ENCODE measurements at regions not wholly inside any gene's neighbourhood (a gene's known extent, or its start where the extent isn't known, plus 50 kb on each side); places are given as distances from the start of the nearest gene placed in this dataset.

DNA sequence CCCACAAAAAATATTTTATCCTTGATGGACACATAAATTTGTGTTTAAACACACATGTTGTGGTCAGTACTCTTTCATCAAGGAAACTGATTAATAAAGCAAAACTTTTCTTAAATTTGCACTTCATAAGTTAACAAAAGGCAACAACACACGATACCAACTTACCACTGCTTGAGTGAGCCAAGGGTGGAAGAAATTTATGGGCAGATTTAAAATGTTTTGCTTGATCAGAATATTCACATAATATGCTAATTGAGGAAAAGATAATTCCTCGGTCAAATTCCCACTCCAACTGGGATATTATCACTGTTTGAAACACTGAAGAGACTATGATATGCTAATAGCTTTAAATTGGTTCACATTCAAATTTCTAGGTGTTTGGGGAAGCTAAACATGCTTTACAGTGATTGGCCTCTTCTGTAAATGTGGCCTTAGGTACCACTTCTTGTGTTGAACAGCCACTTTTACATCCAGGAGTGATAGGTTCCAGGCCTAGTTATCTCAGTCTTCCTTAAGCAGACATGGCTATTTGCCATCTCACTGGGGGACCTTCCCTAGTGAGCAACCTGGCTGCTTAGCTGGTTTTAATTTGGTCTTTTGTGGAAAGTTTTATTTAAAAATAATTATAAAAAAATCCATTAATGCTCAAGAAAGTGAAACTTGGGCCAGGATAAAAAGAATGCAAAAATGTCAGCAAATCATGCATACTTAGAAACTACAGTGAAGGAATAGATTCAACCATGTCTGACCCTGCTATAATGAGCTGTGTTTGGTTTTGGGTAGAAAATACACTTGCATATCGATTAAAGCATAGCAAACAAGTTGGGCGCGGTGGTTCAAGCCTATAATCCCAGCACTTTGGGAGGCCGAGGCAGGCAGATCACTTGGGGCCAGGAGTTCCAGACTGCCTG lies 221.2 kb upstream of the MAP3K7 start:
- no peak overlapping the region for H3K27ac ChIP-seq (ENCODE audit: low read depth, low read length)
- H3K27me3 ChIP-seq (ENCODE audit: control insufficient read depth in 1 of 2, insufficient read depth in 2 of 2, low read length in 2 of 2), result no peaks in the 10 kb centered on the region
- H3K4me3 ChIP-seq (ENCODE audit: low read depth in 1 of 2, low read length in 2 of 2), result no peak overlapping the region
- no peaks in the 10 kb centered on the region for H3K36me3 ChIP-seq (ENCODE audit: control insufficient read depth in 1 of 2, insufficient read depth in 2 of 2, low read length in 2 of 2)
- no peaks in the 10 kb centered on the region for H3K4me1 ChIP-seq (ENCODE audit: control insufficient read depth in 1 of 2, insufficient read depth in 2 of 2, low read length in 2 of 2)
- no peaks in the 10 kb centered on the region for H3K9me3 ChIP-seq (ENCODE audit: control insufficient read depth in 1 of 2, low read length in 2 of 2)
- H3K9ac ChIP-seq (ENCODE audit: low read depth in 1 of 2, low read length in 2 of 2), result no peak overlapping the region

- no peak overlapping the region for H3K9ac ChIP-seq (ENCODE audit: low read depth in 1 of 2, low read length in 2 of 2)
- no peaks in the 10 kb centered on the region for H3K4me1 ChIP-seq (ENCODE audit: control insufficient read depth in 1 of 2, insufficient read depth in 2 of 2, low read length in 2 of 2)
- no peak overlapping the region for H3K4me3 ChIP-seq (ENCODE audit: low read depth in 1 of 2, low read length in 2 of 2)
- H3K36me3 ChIP-seq (ENCODE audit: control insufficient read depth in 1 of 2, insufficient read depth in 2 of 2, low read length in 2 of 2), result no peaks in the 10 kb centered on the region
- H3K27ac ChIP-seq (ENCODE audit: low read depth, low read length), result no peak overlapping the region
- no peaks in the 10 kb centered on the region for H3K9me3 ChIP-seq (ENCODE audit: control insufficient read depth in 1 of 2, low read length in 2 of 2)
- H3K27me3 ChIP-seq (ENCODE audit: control insufficient read depth in 1 of 2, insufficient read depth in 2 of 2, low read length in 2 of 2), result no peaks in the 10 kb centered on the region
Observed at GRCh38 chr6:90805619-90806155, 218.8 kb upstream of the MAP3K7 start.

DNA sequence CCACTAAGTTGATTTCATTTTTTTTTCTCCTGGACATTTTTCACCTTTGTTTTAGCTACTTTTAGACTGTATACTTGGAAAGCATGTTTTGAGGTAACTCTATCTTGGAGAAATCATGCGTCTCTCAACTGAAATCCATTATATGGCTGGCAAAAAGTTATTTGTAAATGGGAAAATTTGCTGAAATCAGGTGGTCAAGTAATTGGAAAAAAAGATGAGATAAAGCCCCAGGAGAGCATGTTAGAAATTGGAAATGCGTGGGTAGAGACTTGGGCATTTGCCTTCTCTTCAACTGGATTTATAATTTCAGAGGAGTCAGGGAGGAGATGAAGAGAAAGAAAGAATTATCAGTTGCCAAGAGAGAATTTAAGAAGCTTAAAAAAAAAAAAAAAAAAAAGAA lies 217.1 kb upstream of the MAP3K7 start:
- Histone ChIP-seq H3K4me3 (ENCODE audit: low read depth in 1 of 2, low read length in 2 of 2) (no peak overlapping the region), H3K9ac (ENCODE audit: low read depth in 1 of 2, low read length in 2 of 2) (no peak overlapping the region), H3K4me1 (ENCODE audit: control insufficient read depth in 1 of 2, insufficient read depth in 2 of 2, low read length in 2 of 2) (no peaks in the 10 kb centered on the region)

DNA sequence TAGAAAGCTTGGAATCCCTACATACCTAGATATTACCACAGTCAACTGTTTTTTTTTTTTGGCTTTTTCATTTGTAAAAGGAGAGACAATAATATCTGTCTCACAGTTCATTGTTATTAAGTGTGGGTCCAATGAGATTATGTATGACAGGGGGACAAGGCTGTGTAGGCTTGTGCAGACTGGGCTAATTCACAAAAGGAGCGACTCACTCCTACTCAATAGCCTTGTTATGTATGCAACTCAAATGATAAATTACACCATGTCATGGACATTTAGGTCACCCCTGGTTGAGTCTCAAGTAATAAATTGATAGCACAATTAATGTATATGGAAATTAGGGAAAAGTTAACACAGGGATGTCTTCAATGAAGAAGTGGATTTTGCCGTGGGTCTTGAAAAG lies 208.2 kb upstream of the MAP3K7 start:
- Histone ChIP-seq H3K9ac (ENCODE audit: low read depth in 1 of 2, low read length in 2 of 2) (no peak overlapping the region), H3K27me3 (ENCODE audit: control insufficient read depth in 1 of 2, insufficient read depth in 2 of 2, low read length in 2 of 2) (no peaks in the 10 kb centered on the region), H3K9me3 (ENCODE audit: control insufficient read depth in 1 of 2, low read length in 2 of 2) (no peaks in the 10 kb centered on the region), H3K27ac (ENCODE audit: low read depth, low read length) (no peak overlapping the region), H3K36me3 (ENCODE audit: control insufficient read depth in 1 of 2, insufficient read depth in 2 of 2, low read length in 2 of 2) (no peaks in the 10 kb centered on the region), H3K4me1 (ENCODE audit: control insufficient read depth in 1 of 2, insufficient read depth in 2 of 2, low read length in 2 of 2) (no peaks in the 10 kb centered on the region), H3K4me3 (ENCODE audit: low read depth in 1 of 2, low read length in 2 of 2) (no peak overlapping the region)

More for the DNA sequence above, 217.1 kb upstream of the MAP3K7 start:
- Histone ChIP-seq H3K27me3 (ENCODE audit: control insufficient read depth in 1 of 2, insufficient read depth in 2 of 2, low read length in 2 of 2) (no peaks in the 10 kb centered on the region), H3K27ac (ENCODE audit: low read depth, low read length) (no peak overlapping the region), H3K9me3 (ENCODE audit: control insufficient read depth in 1 of 2, low read length in 2 of 2) (no peaks in the 10 kb centered on the region), H3K36me3 (ENCODE audit: control insufficient read depth in 1 of 2, insufficient read depth in 2 of 2, low read length in 2 of 2) (no peaks in the 10 kb centered on the region)

- Histone ChIP-seq H3K9me3 (ENCODE audit: control insufficient read depth in 1 of 2, low read length in 2 of 2) (no peaks in the 10 kb centered on the region), H3K27me3 (ENCODE audit: control insufficient read depth in 1 of 2, insufficient read depth in 2 of 2, low read length in 2 of 2) (no peaks in the 10 kb centered on the region), H3K27ac (ENCODE audit: low read depth, low read length) (no peak overlapping the region), H3K36me3 (ENCODE audit: control insufficient read depth in 1 of 2, insufficient read depth in 2 of 2, low read length in 2 of 2) (no peaks in the 10 kb centered on the region), H3K9ac (ENCODE audit: low read depth in 1 of 2, low read length in 2 of 2) (no peak overlapping the region), H3K4me3 (ENCODE audit: low read depth in 1 of 2, low read length in 2 of 2) (no peak overlapping the region), H3K4me1 (ENCODE audit: control insufficient read depth in 1 of 2, insufficient read depth in 2 of 2, low read length in 2 of 2) (no peaks in the 10 kb centered on the region)
Observed at GRCh38 chr6:90793771-90794170, 206.9 kb upstream of the MAP3K7 start.

GRCh38 chr6:90790696-90791095 lies 203.8 kb upstream of the MAP3K7 start:
- H3K4me1 ChIP-seq (ENCODE audit: control insufficient read depth in 1 of 2, insufficient read depth in 2 of 2, low read length in 2 of 2), result no peaks in the 10 kb centered on the region
- no peaks in the 10 kb centered on the region for H3K27me3 ChIP-seq (ENCODE audit: control insufficient read depth in 1 of 2, insufficient read depth in 2 of 2, low read length in 2 of 2)
- no peak overlapping the region for H3K27ac ChIP-seq (ENCODE audit: low read depth, low read length)
- H3K4me3 ChIP-seq (ENCODE audit: low read depth in 1 of 2, low read length in 2 of 2), result no peak overlapping the region
- no peak overlapping the region for H3K9ac ChIP-seq (ENCODE audit: low read depth in 1 of 2, low read length in 2 of 2)
- no peaks in the 10 kb centered on the region for H3K36me3 ChIP-seq (ENCODE audit: control insufficient read depth in 1 of 2, insufficient read depth in 2 of 2, low read length in 2 of 2)
- H3K9me3 ChIP-seq (ENCODE audit: control insufficient read depth in 1 of 2, low read length in 2 of 2), result no peaks in the 10 kb centered on the region

- Histone ChIP-seq H3K27me3 (ENCODE audit: control insufficient read depth in 1 of 2, insufficient read depth in 2 of 2, low read length in 2 of 2) (no peaks in the 10 kb centered on the region), H3K36me3 (ENCODE audit: control insufficient read depth in 1 of 2, insufficient read depth in 2 of 2, low read length in 2 of 2) (no peaks in the 10 kb centered on the region), H3K9me3 (ENCODE audit: control insufficient read depth in 1 of 2, low read length in 2 of 2) (no peaks in the 10 kb centered on the region), H3K4me1 (ENCODE audit: control insufficient read depth in 1 of 2, insufficient read depth in 2 of 2, low read length in 2 of 2) (no peaks in the 10 kb centered on the region), H3K4me3 (ENCODE audit: low read depth in 1 of 2, low read length in 2 of 2) (no peak overlapping the region), H3K9ac (ENCODE audit: low read depth in 1 of 2, low read length in 2 of 2) (no peak overlapping the region), H3K27ac (ENCODE audit: low read depth, low read length) (no peak overlapping the region)
Observed at GRCh38 chr6:90790058-90790457, 203.2 kb upstream of the MAP3K7 start.

- H3K36me3 ChIP-seq (ENCODE audit: control insufficient read depth in 1 of 2, insufficient read depth in 2 of 2, low read length in 2 of 2), result no peaks in the 10 kb centered on the region
- no peak overlapping the region for H3K9ac ChIP-seq (ENCODE audit: low read depth in 1 of 2, low read length in 2 of 2)
- no peak overlapping the region for H3K27ac ChIP-seq (ENCODE audit: low read depth, low read length)
- H3K4me1 ChIP-seq (ENCODE audit: control insufficient read depth in 1 of 2, insufficient read depth in 2 of 2, low read length in 2 of 2), result no peaks in the 10 kb centered on the region
- H3K9me3 ChIP-seq (ENCODE audit: control insufficient read depth in 1 of 2, low read length in 2 of 2), result no peaks in the 10 kb centered on the region
- no peak overlapping the region for H3K4me3 ChIP-seq (ENCODE audit: low read depth in 1 of 2, low read length in 2 of 2)
- no peaks in the 10 kb centered on the region for H3K27me3 ChIP-seq (ENCODE audit: control insufficient read depth in 1 of 2, insufficient read depth in 2 of 2, low read length in 2 of 2)
Observed at GRCh38 chr6:90788781-90789180, 201.9 kb upstream of the MAP3K7 start.

DNA sequence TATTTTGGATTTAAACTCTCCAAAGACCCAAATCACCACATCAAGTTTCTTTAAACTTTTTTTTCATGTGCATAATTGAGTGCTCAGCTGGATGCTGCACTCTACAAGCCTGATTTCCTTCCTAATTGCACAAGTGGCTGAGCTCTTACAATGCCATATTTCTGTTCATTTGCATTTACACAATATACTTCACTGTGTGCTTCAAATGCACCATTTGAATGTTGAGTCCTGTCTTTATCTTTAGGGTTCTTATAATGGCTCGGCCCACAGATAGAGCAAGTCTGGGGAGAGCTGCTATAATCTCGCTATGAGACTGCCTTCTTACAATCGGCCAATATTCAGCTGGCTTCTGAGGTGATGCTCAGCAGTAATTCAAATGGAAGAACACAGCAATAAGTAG lies 200.6 kb upstream of the MAP3K7 start:
- no peak overlapping the region for H3K27ac ChIP-seq (ENCODE audit: low read depth, low read length)
- no peak overlapping the region for H3K4me3 ChIP-seq (ENCODE audit: low read depth in 1 of 2, low read length in 2 of 2)
- H3K9me3 ChIP-seq (ENCODE audit: control insufficient read depth in 1 of 2, low read length in 2 of 2), result no peaks in the 10 kb centered on the region
- H3K4me1 ChIP-seq (ENCODE audit: control insufficient read depth in 1 of 2, insufficient read depth in 2 of 2, low read length in 2 of 2), result no peaks in the 10 kb centered on the region
- H3K27me3 ChIP-seq (ENCODE audit: control insufficient read depth in 1 of 2, insufficient read depth in 2 of 2, low read length in 2 of 2), result no peaks in the 10 kb centered on the region
- no peak overlapping the region for H3K9ac ChIP-seq (ENCODE audit: low read depth in 1 of 2, low read length in 2 of 2)
- no peaks in the 10 kb centered on the region for H3K36me3 ChIP-seq (ENCODE audit: control insufficient read depth in 1 of 2, insufficient read depth in 2 of 2, low read length in 2 of 2)

- H3K4me1 ChIP-seq (ENCODE audit: control insufficient read depth in 1 of 2, insufficient read depth in 2 of 2, low read length in 2 of 2), result no peaks in the 10 kb centered on the region
- no peaks in the 10 kb centered on the region for H3K27me3 ChIP-seq (ENCODE audit: control insufficient read depth in 1 of 2, insufficient read depth in 2 of 2, low read length in 2 of 2)
- H3K9ac ChIP-seq (ENCODE audit: low read depth in 1 of 2, low read length in 2 of 2), result no peak overlapping the region
- H3K36me3 ChIP-seq (ENCODE audit: control insufficient read depth in 1 of 2, insufficient read depth in 2 of 2, low read length in 2 of 2), result no peaks in the 10 kb centered on the region
- no peak overlapping the region for H3K27ac ChIP-seq (ENCODE audit: low read depth, low read length)
- no peak overlapping the region for H3K4me3 ChIP-seq (ENCODE audit: low read depth in 1 of 2, low read length in 2 of 2)
- no peaks in the 10 kb centered on the region for H3K9me3 ChIP-seq (ENCODE audit: control insufficient read depth in 1 of 2, low read length in 2 of 2)
Observed at GRCh38 chr6:90780778-90781177, 193.9 kb upstream of the MAP3K7 start.
